Prostate gland (tissue), 2 donors: ENCODE measurements at regions not wholly inside any gene's neighbourhood (a gene's known extent, or its start where the extent isn't known, plus 50 kb on each side); places are given as distances from the start of the nearest gene placed in this dataset.

Experiments
- CTCF ChIP-seq, 4 experiments: fragments of 200-600 bp in 2 of 4; fragments of 450-650 bp in 2 of 4; sonication (generic) in 2 of 4; IDR thresholded peaks; 1 replicate in 3 of 4; 2 replicates in 1 of 4; pipeline ENCODE4 v1.5.1; 2016 to 2019; ENCODE audit warnings: antibody characterized with exemption in 4 of 4, mild to moderate bottlenecking in 2 of 4, moderate library complexity in 2 of 4
- POLR2A ChIP-seq: fragments of 450-650 bp; IDR thresholded peaks from one replicate; pipeline ENCODE4 v1.6.1; 2016; ENCODE audit warnings: antibody characterized with exemption, mild to moderate bottlenecking
- POLR2AphosphoS5 ChIP-seq: sonication (generic); formaldehyde crosslinking; IDR thresholded peaks from one replicate; pipeline ENCODE4 v1.6.1; 2017; ENCODE audit warnings: antibody characterized with exemption

- TF ChIP-seq CTCF (IDR thresholded peaks at IDR 0.05) (no peak), POLR2A (no peak), POLR2AphosphoS5 (no peak)
Measured at GRCh38 chr14:65277580-65278270, 134.8 kb upstream of the FUT8 start.
